ENCODE measurements at regions not wholly inside any gene's neighbourhood (a gene's known extent, or its start where the extent isn't known, plus 50 kb on each side); places are given as distances from the start of the nearest gene placed in this dataset.
A peak's percentile ranks its signal among the peaks of the same experiment; 100 is the strongest.

- DNase-seq (peak in 2 of 3 donors; percentile 13 to 20), ATAC-seq (ENCODE audit: insufficient read depth, low FRiP score) (no peak)
- TF ChIP-seq, protein P1, sequence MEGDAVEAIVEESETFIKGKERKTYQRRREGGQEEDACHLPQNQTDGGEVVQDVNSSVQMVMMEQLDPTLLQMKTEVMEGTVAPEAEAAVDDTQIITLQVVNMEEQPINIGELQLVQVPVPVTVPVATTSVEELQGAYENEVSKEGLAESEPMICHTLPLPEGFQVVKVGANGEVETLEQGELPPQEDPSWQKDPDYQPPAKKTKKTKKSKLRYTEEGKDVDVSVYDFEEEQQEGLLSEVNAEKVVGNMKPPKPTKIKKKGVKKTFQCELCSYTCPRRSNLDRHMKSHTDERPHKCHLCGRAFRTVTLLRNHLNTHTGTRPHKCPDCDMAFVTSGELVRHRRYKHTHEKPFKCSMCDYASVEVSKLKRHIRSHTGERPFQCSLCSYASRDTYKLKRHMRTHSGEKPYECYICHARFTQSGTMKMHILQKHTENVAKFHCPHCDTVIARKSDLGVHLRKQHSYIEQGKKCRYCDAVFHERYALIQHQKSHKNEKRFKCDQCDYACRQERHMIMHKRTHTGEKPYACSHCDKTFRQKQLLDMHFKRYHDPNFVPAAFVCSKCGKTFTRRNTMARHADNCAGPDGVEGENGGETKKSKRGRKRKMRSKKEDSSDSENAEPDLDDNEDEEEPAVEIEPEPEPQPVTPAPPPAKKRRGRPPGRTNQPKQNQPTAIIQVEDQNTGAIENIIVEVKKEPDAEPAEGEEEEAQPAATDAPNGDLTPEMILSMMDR (IDR thresholded peaks at IDR 0.05; ENCODE audit: control extremely low read depth, extremely low read depth): no peak
- WGBS, 2 donors: 51 to 56% methylated on average over 2 of the region's 2 CpGs
- Histone ChIP-seq H3K4me1 (ENCODE audit: control insufficient read depth in 5 of 5, insufficient read depth in 5 of 5, low read length in 5 of 5) (peaks cover 0 to 18% (median 0%) of the 10 kb centered on the region in 5 donors), H3K36me3 (ENCODE audit: control insufficient read depth in 4 of 4, insufficient read depth in 4 of 4, low read length in 4 of 4) (no peaks in the 10 kb centered on the region), H3K27ac (ENCODE audit: low read depth in 1 of 2, low read length in 1 of 2) (peak overlapping the region in 1 of 2 donors; percentile 60), H3K4me3 (no peak overlapping the region), H3K9me3 (ENCODE audit: control insufficient read depth in 4 of 4, insufficient read depth in 3 of 4, low read length in 3 of 4) (no peaks in the 10 kb centered on the region), H3K9ac (ENCODE audit: insufficient read depth in 1 of 2, low read length in 2 of 2) (no peak overlapping the region), H3K27me3 (ENCODE audit: control insufficient read depth in 3 of 3, insufficient read depth in 3 of 3, low read length in 2 of 3) (no peaks in the 10 kb centered on the region)
These were observed 60.5 kb upstream of the MLIP start for GRCh38 chr6:54050750-54051149.

GRCh38 chr6:54053881-54054391 is 57.3 kb upstream of the MLIP start:
- H3K4me3 ChIP-seq: no peak overlapping the region

DNA sequence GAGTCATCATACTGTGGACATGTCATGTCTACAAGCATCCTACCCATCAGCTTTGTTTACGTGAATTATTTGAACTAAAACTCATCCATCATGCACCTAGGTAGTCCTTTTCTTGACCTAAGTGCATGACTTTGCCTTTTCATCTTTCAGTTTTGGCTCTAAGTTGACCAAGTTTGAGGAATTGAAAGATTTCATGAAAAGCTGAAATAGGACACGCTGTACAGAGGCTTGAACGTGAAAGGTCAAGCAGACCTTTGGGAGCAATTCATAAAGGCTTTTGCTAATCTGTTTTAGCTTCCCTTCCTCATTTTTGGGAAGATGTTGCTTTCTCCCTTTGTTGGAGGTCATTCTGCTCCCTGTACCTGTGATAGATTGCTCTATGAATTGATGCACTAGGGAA is 55.1 kb upstream of the MLIP start:
- H3K9me3 ChIP-seq (ENCODE audit: control insufficient read depth in 4 of 4, insufficient read depth in 3 of 4, low read length in 3 of 4): no peaks in the 10 kb centered on the region
- H3K4me3 ChIP-seq: no peak overlapping the region
- TF ChIP-seq, protein P1 (IDR thresholded peaks at IDR 0.05; ENCODE audit: control extremely low read depth, extremely low read depth): no peak
- no peak overlapping the region for H3K9ac ChIP-seq (ENCODE audit: insufficient read depth in 1 of 2, low read length in 2 of 2)
- DNase-seq: no peak
- no peaks in the 10 kb centered on the region for H3K36me3 ChIP-seq (ENCODE audit: control insufficient read depth in 4 of 4, insufficient read depth in 4 of 4, low read length in 4 of 4)
- 90 to 93% methylated on average over 3 of the region's 3 CpGs for WGBS, 2 donors
- no peaks in the 10 kb centered on the region for H3K27me3 ChIP-seq (ENCODE audit: control insufficient read depth in 3 of 3, insufficient read depth in 3 of 3, low read length in 2 of 3)
- H3K4me1 ChIP-seq (ENCODE audit: control insufficient read depth in 5 of 5, insufficient read depth in 5 of 5, low read length in 5 of 5): peaks cover 0 to 13% (median 6%) of the 10 kb centered on the region in 5 donors
- ATAC-seq (ENCODE audit: insufficient read depth, low FRiP score): no peak
- peak overlapping the region in 1 of 2 donors; percentile 55 for H3K27ac ChIP-seq (ENCODE audit: low read depth in 1 of 2, low read length in 1 of 2)

More at GRCh38 chr6:54053881-54054391, 57.3 kb upstream of the MLIP start:
- peak overlapping the region in 1 of 2 donors; percentile 88 for H3K27ac ChIP-seq (ENCODE audit: low read depth in 1 of 2, low read length in 1 of 2)
- 42 to 59% methylated on average over 4 of the region's 4 CpGs for WGBS, 2 donors
- TF ChIP-seq, protein P1 (IDR thresholded peaks at IDR 0.05; ENCODE audit: control extremely low read depth, extremely low read depth): no peak
- peak; percentile 93 for ATAC-seq (ENCODE audit: insufficient read depth, low FRiP score)
- H3K36me3 ChIP-seq (ENCODE audit: control insufficient read depth in 4 of 4, insufficient read depth in 4 of 4, low read length in 4 of 4): no peaks in the 10 kb centered on the region
- no peaks in the 10 kb centered on the region for H3K9me3 ChIP-seq (ENCODE audit: control insufficient read depth in 4 of 4, insufficient read depth in 3 of 4, low read length in 3 of 4)
- H3K27me3 ChIP-seq (ENCODE audit: control insufficient read depth in 3 of 3, insufficient read depth in 3 of 3, low read length in 2 of 3): no peaks in the 10 kb centered on the region
- DNase-seq: peak; percentile 39 to 76 (median 72)
- no peak overlapping the region for H3K9ac ChIP-seq (ENCODE audit: insufficient read depth in 1 of 2, low read length in 2 of 2)
- H3K4me1 ChIP-seq (ENCODE audit: control insufficient read depth in 5 of 5, insufficient read depth in 5 of 5, low read length in 5 of 5): peaks cover 0 to 11% (median 3%) of the 10 kb centered on the region in 5 donors

- 78 to 86% methylated on average over 1 of the region's 1 CpG for WGBS, 2 donors
- TF ChIP-seq, protein P1 (IDR thresholded peaks at IDR 0.05; ENCODE audit: control extremely low read depth, extremely low read depth): no peak
- peak overlapping the region in 1 of 2 donors; percentile 60 for H3K27ac ChIP-seq (ENCODE audit: low read depth in 1 of 2, low read length in 1 of 2)
- H3K4me3 ChIP-seq: no peak overlapping the region
- H3K9ac ChIP-seq (ENCODE audit: insufficient read depth in 1 of 2, low read length in 2 of 2): no peak overlapping the region
- H3K27me3 ChIP-seq (ENCODE audit: control insufficient read depth in 3 of 3, insufficient read depth in 3 of 3, low read length in 2 of 3): no peaks in the 10 kb centered on the region
- no peak for DNase-seq
- no peaks in the 10 kb centered on the region for H3K36me3 ChIP-seq (ENCODE audit: control insufficient read depth in 4 of 4, insufficient read depth in 4 of 4, low read length in 4 of 4)
- H3K9me3 ChIP-seq (ENCODE audit: control insufficient read depth in 4 of 4, insufficient read depth in 3 of 4, low read length in 3 of 4): no peaks in the 10 kb centered on the region
- peaks cover 0 to 11% (median 6%) of the 10 kb centered on the region in 5 donors for H3K4me1 ChIP-seq (ENCODE audit: control insufficient read depth in 5 of 5, insufficient read depth in 5 of 5, low read length in 5 of 5)
- ATAC-seq (ENCODE audit: insufficient read depth, low FRiP score): no peak
These were observed 54.2 kb upstream of the MLIP start for GRCh38 chr6:54057058-54057457.

Data from lung (tissue), 11 donors.